Thyroid gland (tissue), 4 donors: ENCODE measurements at regions not wholly inside any gene's neighbourhood (a gene's known extent, or its start where the extent isn't known, plus 50 kb on each side); places are given as distances from the start of the nearest gene placed in this dataset.

Source experiments
- CTCF ChIP-seq, 6 experiments: fragments of 200-600 bp in 3 of 6; fragments of 450-650 bp in 3 of 6; sonication (generic) in 3 of 6; IDR thresholded peaks; one replicate each; pipeline ENCODE4 v1.5.1; 2016 to 2019; ENCODE audit warnings: antibody characterized with exemption in 6 of 6, mild to moderate bottlenecking in 2 of 6, inconsistent platforms in 1 of 6, moderate library complexity in 1 of 6
- POLR2A ChIP-seq, 2 donors: fragments of 450-650 bp; IDR thresholded peaks; one replicate each; pipeline ENCODE4 v1.6.1; 2017; ENCODE audit warnings: antibody characterized with exemption in 2 of 2, mild to moderate bottlenecking in 2 of 2, moderate library complexity in 1 of 2

- TF ChIP-seq CTCF (IDR thresholded peaks at IDR 0.05) (no peak), POLR2A (IDR thresholded peaks at IDR 0.05) (no peak)
These were observed 1349.8 kb upstream of the GJE1 start for GRCh38 chr6:140782941-140783340.
